OCI-LY7 (cell line): ENCODE measurements at regions not wholly inside any gene's neighbourhood (a gene's known extent, or its start where the extent isn't known, plus 50 kb on each side); places are given as distances from the start of the nearest gene placed in this dataset.

ENCODE experiments used
- BruUV-seq: library from RNA; stranded (reverse); fragments of 400-500 nt; replicated peaks from 2 replicates; lab custom pipeline; 2021; lab: Mats Ljungman, UMichigan
- CTCF ChIA-PET: fragments of 300-600 bp; sonication (Branson Sonifier 250); formaldehyde crosslinking; loops from one replicate; lab custom pipeline; 2022; ENCODE audit warnings: antibody characterized with exemption; ENCODE audit not compliant: unreplicated experiment; lab: Charles Lee
- POLR2A ChIA-PET: fragments of 300-600 bp; sonication (Branson Sonifier 250); formaldehyde crosslinking; loops from one replicate; lab custom pipeline; 2022; ENCODE audit warnings: antibody characterized with exemption; lab: Charles Lee
- DNase-seq: peaks from one replicate; pipeline ENCODE4 v3.0.0-alpha.2; 2015; ENCODE audit warnings: low spot score
- H2AFZ ChIP-seq: fragments of 200-600 bp; sonication (generic), shearing (Covaris generic); 2 replicates; pipeline ENCODE4 v1.6.1; 2014; ENCODE audit warnings: mild to moderate bottlenecking, antibody characterized with exemption, low read length, moderate library complexity
- H3K27ac ChIP-seq: fragments of 200-600 bp; sonication (generic); 2 replicates; pipeline ENCODE4 v1.5.1; 2014; ENCODE audit warnings: mixed run types, low read depth, mild to moderate bottlenecking, moderate library complexity, low read length, inconsistent platforms; ENCODE audit not compliant: poor library complexity, severe bottlenecking
- H3K36me3 ChIP-seq: fragments of 200-600 bp; sonication (generic); 2 replicates; pipeline ENCODE4 v1.6.1; 2014; ENCODE audit warnings: mild to moderate bottlenecking, antibody characterized with exemption, low read length, moderate library complexity, mixed read lengths; ENCODE audit not compliant: insufficient read depth
- H3K4me1 ChIP-seq: fragments of 200-600 bp; sonication (generic); 2 replicates; pipeline ENCODE4 v1.5.1; 2014; ENCODE audit warnings: mild to moderate bottlenecking, low read length; ENCODE audit not compliant: insufficient read depth, poor library complexity, severe bottlenecking
- H3K4me2 ChIP-seq: fragments of 200-600 bp; sonication (generic); 2 replicates; pipeline ENCODE4 v1.6.1; 2014; ENCODE audit warnings: mild to moderate bottlenecking, low read length
- H3K4me3 ChIP-seq: fragments of 200-600 bp; sonication (generic); 2 replicates; pipeline ENCODE4 v1.5.1; 2014; ENCODE audit warnings: mild to moderate bottlenecking, low read depth, low read length; ENCODE audit not compliant: poor library complexity, severe bottlenecking
- H3K79me2 ChIP-seq: fragments of 200-600 bp; sonication (generic); 2 replicates; pipeline ENCODE4 v1.6.1; 2016; ENCODE audit warnings: low read depth, mild to moderate bottlenecking, low read length, moderate library complexity, mixed read lengths; ENCODE audit not compliant: insufficient read depth
- H3K9me2 ChIP-seq: fragments of 200-600 bp; sonication (generic); 2 replicates; pipeline ENCODE4 v1.6.1; 2016; ENCODE audit warnings: mild to moderate bottlenecking, low read length, mixed read lengths; ENCODE audit not compliant: insufficient read depth
- H3K9me3 ChIP-seq: fragments of 200-600 bp; sonication (generic); 2 replicates; pipeline ENCODE4 v1.6.1; 2014; ENCODE audit warnings: mild to moderate bottlenecking, mixed run types, low read length, mixed read lengths
- H4K20me1 ChIP-seq: fragments of 200-600 bp; sonication (generic); 2 replicates; pipeline ENCODE4 v1.6.1; 2014; ENCODE audit warnings: mild to moderate bottlenecking, antibody characterized with exemption, low read length, moderate library complexity, mixed read lengths; ENCODE audit not compliant: insufficient read depth
- CTCF ChIP-seq: fragments of 200-600 bp; sonication (generic); conservative IDR thresholded peaks from 2 replicates; pipeline ENCODE4 v1.5.1; 2014; ENCODE audit warnings: mild to moderate bottlenecking, antibody characterized with exemption, low read length, moderate library complexity, mixed read lengths
- EZH2phosphoT487 ChIP-seq: fragments of 200-600 bp; sonication (generic); IDR thresholded peaks from 2 replicates; pipeline ENCODE4 v1.6.1; 2018; ENCODE audit warnings: low read depth, borderline replicate concordance, mild to moderate bottlenecking, mixed run types, antibody characterized with exemption, low read length, moderate library complexity, mixed read lengths
- intact Hi-C: fragments of 100-400 bp; cut with micrococcal nuclease; formaldehyde crosslinking; loops from one replicate; pipeline ENCODE4 v1.10.0; 2022; ENCODE audit not compliant: unreplicated experiment

GRCh38 chr4:54527532-54527931, 130.2 kb upstream of the KIT start:
- Histone ChIP-seq H3K79me2 (no peaks in the 10 kb centered on the region), H4K20me1 (no peaks in the 10 kb centered on the region), H2AFZ (no peak overlapping the region), H3K27ac (no peak overlapping the region), H3K36me3 (no peaks in the 10 kb centered on the region), H3K4me1 (no peaks in the 10 kb centered on the region), H3K4me3 (no peak overlapping the region), H3K9me3 (no peaks in the 10 kb centered on the region), H3K4me2 (no peak overlapping the region), H3K9me2 (no peaks in the 10 kb centered on the region; the same call in 1 of the 2 replicates)
- TF ChIP-seq EZH2phosphoT487 (no peak), CTCF (no peak)
- DNase-seq: no peak
- no TSS peak for BruUV-seq
- intact Hi-C loops: no loop called here
- ChIA-PET CTCF (no interaction called here), POLR2A (no interaction called here)

- H2AFZ ChIP-seq: no peak overlapping the region
- no peak for DNase-seq
- no TSS peak for BruUV-seq
- H3K36me3 ChIP-seq: no peaks in the 10 kb centered on the region
- no peaks in the 10 kb centered on the region for H4K20me1 ChIP-seq
- POLR2A ChIA-PET: no interaction called here
- no peak overlapping the region for H3K4me2 ChIP-seq
- intact Hi-C loops: no loop called here
- TF ChIP-seq EZH2phosphoT487: no peak
- TF ChIP-seq CTCF: no peak
- no peaks in the 10 kb centered on the region for H3K4me1 ChIP-seq
- H3K9me2 ChIP-seq: no peaks in the 10 kb centered on the region
- H3K79me2 ChIP-seq: no peaks in the 10 kb centered on the region
- H3K9me3 ChIP-seq: no peaks in the 10 kb centered on the region
- CTCF ChIA-PET: no interaction called here
- H3K27ac ChIP-seq: no peak overlapping the region
- no peak overlapping the region for H3K4me3 ChIP-seq
Observed at GRCh38 chr4:54539500-54540029, 118.2 kb upstream of the KIT start.

- Histone ChIP-seq H4K20me1 (no peaks in the 10 kb centered on the region), H3K27ac (no peak overlapping the region), H3K4me2 (no peak overlapping the region), H2AFZ (no peak overlapping the region), H3K4me3 (no peak overlapping the region), H3K9me3 (no peaks in the 10 kb centered on the region), H3K4me1 (no peaks in the 10 kb centered on the region), H3K36me3 (no peaks in the 10 kb centered on the region), H3K9me2 (no peaks in the 10 kb centered on the region), H3K79me2 (no peaks in the 10 kb centered on the region)
- POLR2A ChIA-PET: no interaction called here
- TF ChIP-seq EZH2phosphoT487 (no peak), CTCF (no peak)
- CTCF ChIA-PET: no interaction called here
- no peak for DNase-seq
- no TSS peak for BruUV-seq
- intact Hi-C loops: no loop called here
Observed at GRCh38 chr4:54540931-54541330, 116.8 kb upstream of the KIT start.
